ENCODE measurements at regions not wholly inside any gene's neighbourhood (a gene's known extent, or its start where the extent isn't known, plus 50 kb on each side); places are given as distances from the start of the nearest gene placed in this dataset.

DNA sequence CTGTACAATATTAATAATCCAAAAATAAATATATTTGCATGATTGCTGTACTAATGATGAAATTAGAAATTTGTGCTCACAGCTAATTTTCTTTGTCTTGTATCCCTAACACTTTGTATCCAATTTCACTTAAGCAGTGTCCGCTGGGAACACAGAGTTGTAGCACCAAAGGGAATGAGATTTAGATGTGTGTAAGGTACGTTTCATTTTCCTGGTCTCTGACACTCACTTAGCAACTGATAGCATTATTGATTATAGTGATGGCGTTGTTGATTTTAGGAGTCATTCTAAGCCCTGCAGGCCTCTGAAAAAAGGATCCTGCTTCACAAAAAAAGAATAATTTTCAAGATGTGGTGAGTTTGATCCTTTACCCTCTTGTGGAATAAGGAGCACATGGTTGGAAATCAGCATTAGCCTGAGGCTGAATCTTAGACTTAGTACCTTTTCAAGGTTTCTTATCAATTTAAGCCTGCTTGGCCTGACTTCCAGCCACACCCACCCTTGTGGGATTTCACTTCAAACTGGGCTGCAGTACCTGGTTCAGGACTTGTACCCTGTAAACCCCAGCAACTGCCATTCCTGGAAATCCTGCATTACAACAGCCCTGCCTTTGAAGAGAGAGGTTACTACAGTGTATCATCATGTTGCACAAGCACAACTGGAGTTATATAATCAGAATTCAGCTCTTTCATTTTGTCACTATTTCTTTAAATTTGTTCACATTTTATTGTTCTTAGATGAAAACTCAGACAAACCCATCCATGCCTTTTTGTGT lies 116.2 kb downstream of the RND3 start:
- TF ChIP-seq CTCF (IDR thresholded peaks at IDR 0.05) (no peak), ZBTB33 (IDR thresholded peaks at IDR 0.05; ENCODE audit: borderline replicate concordance, low read depth) (no peak), MAX (IDR thresholded peaks at IDR 0.05; ENCODE audit: low read depth) (no peak), RAD21 (IDR thresholded peaks at IDR 0.05; ENCODE audit: low read length) (no peak), REST (IDR thresholded peaks at IDR 0.05; ENCODE audit: low read depth, low read length) (no peak), YY1 (IDR thresholded peaks at IDR 0.05; ENCODE audit: low read depth) (no peak), POLR2AphosphoS5 (IDR thresholded peaks at IDR 0.05; ENCODE audit: low read depth, low read length) (no peak), FOSL2 (IDR thresholded peaks at IDR 0.05; ENCODE audit: borderline replicate concordance, low read depth) (no peak), SIN3A (IDR thresholded peaks at IDR 0.05; ENCODE audit: borderline replicate concordance, low read depth, low read length) (no peak), MXI1 (IDR thresholded peaks at IDR 0.05; ENCODE audit: low read depth, low read length) (no peak), GABPA (IDR thresholded peaks at IDR 0.05; ENCODE audit: low read depth) (no peak), ELF1 (IDR thresholded peaks at IDR 0.05) (no peak), TAF1 (IDR thresholded peaks at IDR 0.05; ENCODE audit: borderline replicate concordance, low read depth, low read length) (no peak)
